Ureter (tissue), 1 donor: ENCODE measurements at regions not wholly inside any gene's neighbourhood (a gene's known extent, or its start where the extent isn't known, plus 50 kb on each side); places are given as distances from the start of the nearest gene placed in this dataset.

ENCODE experiments used
- DNase-seq: peaks from one replicate; pipeline ENCODE4 v3.0.0-alpha.2; 2020; ENCODE audit warnings: low spot score
- donor health status: DM: yes; HTN: yes; CAD: no.

DNA sequence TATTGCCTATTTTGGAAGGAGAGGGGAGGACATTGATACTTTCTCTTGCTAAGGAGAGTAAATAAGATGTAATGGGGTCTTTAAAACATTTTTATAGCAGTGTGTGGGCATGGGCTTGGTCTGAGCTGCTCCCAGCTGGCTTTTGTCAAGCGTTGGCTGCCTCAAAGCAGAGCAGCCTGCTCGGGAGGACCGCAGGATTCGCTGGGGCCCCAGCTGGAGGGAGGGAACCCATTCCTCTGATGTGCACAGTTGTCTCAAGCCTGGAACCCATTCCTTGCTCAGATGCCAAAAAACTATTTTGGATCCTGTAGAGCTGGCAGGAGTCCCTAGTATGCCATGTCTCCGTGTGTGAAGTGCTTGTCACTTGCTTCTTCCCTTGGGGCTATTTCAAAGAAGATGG, 59.4 kb upstream of the RMDN2 start:
- no peak for DNase-seq

DNA sequence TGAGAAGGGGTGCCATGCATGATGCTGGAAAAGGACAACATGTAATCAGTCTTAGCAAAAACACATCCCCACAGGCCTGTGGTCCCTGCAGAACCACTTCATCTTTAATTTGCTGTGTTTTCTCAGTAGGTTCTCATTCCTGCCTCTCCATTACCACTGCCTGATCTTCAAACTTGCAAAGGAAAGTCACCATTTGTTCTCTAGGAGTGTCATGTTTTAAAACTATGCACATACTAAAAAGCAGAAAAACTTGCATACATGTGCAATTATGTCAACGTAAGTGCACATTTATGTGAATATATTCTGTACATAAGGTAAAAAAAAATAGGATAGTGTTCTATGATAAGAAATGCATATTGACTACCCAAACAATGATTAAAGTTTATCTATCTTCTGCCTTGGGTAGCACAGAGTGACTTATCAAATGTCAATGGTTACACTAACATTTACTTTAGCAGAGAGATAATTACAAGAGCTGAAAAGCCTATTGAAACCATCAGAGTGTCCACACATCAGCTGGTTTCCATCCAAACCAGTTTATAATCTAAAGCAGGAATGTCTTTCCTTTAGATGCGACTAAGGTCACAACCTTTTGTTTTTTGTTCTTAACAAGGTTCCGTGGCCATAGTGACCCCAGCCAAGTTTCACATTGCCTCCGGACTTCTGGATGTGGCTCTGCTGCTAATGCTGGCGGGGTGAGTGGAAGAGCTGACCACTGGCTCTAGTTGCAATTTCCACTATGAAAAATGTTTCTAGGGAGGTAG, 58.7 kb upstream of the RMDN2 start:
- DNase-seq, result no peak

DNA sequence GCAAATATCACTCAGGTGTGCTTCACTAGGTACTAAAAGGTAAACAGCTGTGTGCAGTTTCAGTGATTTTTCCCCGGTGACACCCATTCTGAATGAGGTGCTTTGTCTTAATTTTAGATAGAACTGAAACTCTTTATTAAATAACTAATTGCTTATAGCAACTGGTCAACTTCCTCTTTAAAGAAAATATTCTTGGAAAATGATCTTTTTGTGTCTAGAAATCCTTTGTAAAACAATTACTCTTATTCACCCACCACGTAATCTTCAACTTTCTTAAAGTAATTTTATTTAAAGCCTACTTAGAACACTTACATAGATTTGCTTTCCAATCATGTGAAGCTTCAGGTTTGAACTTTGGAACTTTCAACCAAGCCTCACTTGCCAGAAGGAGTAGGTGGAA, 57.9 kb upstream of the RMDN2 start:
- no peak for DNase-seq

DNA sequence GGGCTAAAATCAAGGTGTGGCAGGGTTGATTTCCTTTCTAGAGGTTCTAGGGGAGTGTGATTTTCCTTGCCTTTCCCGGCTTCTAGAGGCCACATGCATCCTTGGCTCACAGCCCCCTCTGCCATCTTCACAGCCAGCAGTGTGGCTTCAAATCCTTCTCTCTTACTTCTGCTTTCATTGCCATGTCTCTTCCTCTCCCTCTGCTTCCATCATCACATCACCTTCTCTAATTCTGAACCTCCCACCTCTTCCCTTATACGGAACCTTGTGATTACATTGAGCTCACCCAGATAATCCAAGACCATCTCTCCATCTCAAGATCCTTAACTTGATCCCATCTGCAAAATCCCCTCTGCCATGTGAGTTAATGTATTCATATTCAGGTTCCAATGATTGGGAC, 56.2 kb upstream of the RMDN2 start:
- no peak for DNase-seq

DNA sequence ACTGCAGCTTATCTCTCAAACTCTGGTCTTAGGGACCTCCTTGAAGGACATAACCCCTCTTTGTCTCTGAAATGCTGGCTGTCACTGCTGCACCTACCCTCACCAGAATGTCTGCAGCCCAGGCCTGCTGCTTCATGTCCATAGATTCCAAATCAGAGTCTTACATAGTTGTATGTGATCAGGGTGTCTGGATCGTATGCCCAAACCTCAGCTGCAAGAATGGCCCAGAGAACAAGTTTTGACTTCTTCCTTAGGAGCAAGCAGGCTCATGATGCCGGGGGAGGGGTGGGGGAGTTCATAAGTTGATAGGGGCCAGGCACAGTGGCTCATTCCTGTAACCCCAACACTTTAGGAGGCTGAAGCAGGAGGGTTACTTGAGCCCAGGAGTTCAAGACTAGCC, 55.8 kb upstream of the RMDN2 start:
- DNase-seq, result no peak

DNA sequence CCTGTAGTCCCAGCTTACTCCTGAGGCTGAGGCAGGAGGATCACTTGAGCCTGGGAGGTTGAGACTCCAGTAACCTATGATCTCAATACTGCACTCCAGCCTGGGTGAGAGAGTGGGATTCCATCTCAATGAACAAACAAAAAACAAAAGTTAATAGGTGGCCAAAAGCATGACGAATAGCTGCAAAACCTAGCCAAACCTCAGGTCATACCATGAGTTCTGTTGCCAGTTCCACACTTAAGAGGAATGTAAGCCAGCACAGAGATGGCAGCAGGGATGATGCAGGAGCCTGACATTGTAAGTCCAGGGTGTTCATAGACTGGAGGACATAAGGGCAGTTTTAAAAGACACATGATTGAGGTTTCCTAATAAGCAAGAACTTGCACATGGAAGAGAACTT, 55.3 kb upstream of the RMDN2 start:
- DNase-seq, result no peak

DNA sequence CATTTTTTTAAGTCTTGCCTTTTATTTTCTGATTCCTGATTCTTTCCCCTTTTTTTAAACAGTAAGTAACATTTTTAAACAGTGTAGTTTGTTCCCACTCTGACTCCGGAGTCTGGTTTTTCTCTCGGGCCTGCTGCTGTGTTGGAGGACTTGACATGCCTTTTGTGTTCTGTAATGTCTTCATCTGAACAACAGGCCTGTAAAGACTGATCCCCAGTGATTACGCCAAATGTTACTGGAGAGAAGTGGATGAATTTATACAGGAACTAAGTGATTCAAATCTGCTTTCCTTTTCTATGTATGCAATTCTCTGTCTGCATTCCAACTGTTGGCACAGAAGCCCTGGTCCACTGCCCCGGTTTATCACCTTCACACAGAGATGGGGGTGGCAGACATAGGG, 54.3 kb upstream of the RMDN2 start:
- no peak for DNase-seq

DNA sequence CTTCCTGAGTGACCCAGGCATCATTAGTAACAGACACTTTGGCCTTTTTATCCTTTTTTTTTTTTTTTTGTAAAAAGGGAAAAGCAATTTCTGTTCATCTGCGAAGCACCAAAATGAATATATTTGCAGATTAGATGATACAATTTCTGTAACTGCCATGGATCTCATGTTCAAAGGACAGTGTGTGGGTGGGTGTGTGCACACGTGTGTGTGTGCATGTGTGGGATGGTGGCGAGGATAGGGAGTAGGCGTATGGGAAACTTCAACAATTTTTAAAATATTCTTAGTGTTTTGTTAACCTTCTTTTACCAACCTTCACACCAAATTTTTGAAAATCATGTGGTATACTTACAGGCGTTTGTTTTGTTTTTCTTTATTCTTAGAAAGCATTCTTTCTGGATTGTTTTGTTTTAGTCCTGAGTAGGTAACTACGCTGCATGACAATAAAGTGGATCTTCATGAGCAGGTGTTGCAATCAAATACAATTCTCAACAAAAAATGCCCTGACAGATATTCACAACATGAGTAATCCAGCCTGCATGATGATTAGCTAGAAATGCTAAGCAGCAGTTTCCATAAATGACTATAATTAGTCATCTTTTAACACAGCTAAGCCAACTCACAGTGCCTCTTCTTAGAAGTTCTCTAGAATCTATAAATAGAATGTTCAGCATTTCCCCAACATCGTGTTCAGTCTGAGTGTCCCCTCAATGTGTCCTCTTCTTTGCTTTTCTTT, 53.5 kb upstream of the RMDN2 start:
- DNase-seq, result no peak

DNA sequence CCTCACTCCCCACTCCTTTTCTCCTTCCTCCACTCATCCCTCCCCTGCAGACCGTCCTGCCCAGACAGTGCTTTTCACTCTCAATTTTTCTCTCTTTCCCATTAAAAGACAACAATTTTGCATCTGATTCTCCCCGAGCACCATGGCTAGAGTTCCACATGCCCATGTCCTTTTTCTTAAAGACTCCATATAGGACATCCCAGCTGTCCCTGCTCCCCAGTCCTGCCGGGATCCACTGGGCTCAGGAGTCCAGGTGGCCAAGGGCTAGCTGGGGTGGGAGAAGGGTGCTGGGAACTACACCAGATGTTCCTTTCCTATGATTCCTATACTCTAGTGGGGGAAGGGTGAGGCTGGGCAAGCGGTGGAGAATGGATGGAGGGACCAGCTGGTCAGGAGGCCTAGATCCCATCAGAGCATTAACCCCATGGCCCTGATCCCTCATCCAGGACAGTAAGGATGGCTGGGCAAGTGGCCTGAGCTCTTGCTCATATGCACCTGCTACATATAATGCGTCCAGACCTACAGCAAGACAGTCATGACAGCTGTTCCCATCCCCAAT, 52.8 kb upstream of the RMDN2 start:
- no peak for DNase-seq

DNA sequence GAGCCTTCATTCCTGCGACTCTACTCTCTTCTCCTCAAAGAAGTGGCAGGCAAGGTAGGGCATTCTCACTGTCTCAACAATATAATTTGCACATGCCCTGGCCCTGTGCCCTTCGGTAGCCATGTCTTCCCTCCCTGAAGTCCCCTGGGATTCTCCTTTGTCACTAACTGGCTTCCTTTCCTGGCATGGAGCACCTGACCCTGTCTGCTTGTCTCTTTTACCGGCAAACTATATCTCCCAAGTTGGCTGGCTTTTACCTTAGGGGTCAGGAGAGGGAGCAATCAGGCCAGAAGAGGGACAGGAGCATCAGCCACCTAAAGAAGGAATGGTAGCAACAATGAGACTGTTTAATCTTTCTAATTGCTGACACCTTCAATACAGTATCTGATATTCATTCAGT, 51.9 kb upstream of the RMDN2 start:
- no peak for DNase-seq

DNA sequence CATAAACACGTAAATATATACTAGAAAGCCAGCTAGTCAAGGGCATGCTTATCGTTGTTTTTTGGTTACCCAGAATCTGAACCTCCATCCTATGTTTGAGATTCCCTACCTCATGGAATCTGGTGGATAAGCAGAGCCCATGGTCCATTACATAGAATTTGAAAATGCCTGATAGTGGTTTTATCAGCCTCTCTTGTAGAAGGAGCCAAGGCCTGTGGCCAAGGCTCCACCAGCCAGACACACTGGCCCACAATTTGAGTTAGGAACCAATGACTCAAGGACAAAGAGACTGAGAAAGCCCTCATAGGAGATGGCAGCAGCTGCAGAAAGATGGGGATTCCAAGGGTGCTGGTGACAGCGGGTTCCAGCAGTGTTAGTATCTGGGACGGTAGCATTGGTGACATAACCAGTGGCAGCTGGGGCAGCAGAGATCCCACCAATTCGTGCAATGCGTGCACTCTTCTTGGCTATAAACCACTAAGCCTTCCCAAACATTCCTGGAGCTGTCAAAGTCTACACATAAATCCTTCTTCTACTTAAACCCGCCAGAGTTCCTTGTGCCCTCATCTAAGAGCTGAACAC, 51.2 kb upstream of the RMDN2 start:
- no peak for DNase-seq

DNA sequence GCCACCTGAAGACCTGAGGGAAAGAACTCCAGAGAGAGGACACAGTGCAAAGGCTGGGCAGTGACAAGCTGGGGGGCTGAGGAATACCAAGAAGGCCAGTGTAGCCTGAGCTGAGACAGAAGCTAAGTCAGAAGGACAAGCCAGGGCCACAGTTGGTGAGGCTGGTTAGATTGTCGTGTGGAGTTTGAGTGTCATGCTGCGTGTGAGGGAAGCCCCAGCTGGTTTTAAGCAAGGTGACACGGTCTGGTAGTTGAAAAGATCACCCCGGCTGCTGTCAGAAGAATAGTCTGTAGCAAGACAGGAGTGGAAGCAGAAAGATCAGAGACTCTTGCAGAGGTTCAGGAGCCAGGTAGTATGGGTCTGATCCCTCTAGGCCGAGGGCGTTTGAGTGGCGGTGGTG, 50.6 kb upstream of the RMDN2 start:
- no peak for DNase-seq
